ENCODE measurements at regions not wholly inside any gene's neighbourhood (a gene's known extent, or its start where the extent isn't known, plus 50 kb on each side); places are given as distances from the start of the nearest gene placed in this dataset.

DNA sequence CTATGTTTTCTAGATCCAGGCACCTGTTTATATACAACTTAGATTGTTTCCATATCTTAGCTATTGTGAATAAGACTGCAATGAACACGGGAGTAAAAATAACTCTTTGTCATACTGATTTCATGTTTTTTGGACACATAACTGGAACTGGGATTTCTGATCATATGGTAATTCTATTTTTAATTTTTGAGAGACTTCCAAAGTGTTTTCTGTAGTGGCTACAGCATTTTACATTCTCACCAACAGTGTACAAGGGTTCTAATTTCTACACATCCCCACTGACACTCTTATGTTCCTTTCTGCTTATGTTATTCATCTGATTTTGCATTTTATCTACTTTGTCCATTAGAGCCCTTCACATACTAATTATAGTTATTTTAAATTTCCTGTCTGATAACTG lies 1152.9 kb downstream of the SLITRK1 start:
- Histone ChIP-seq H3K27ac (no peak overlapping the region), H3K4me1 (no peaks in the 10 kb centered on the region), H3K9me3 (no peaks in the 10 kb centered on the region), H3K27me3 (no peaks in the 10 kb centered on the region), H3K36me3 (no peaks in the 10 kb centered on the region), H3K4me3 (no peak overlapping the region)
- DNase-seq (no peak), ATAC-seq (ENCODE audit: low FRiP score in 2 of 2) (no peak)
- 75 to 83% methylated on average over 1 of the region's 1 CpG for WGBS, 2 donors
- no peak for TF ChIP-seq POLR2A (IDR thresholded peaks at IDR 0.05)
- TF ChIP-seq, protein P1, sequence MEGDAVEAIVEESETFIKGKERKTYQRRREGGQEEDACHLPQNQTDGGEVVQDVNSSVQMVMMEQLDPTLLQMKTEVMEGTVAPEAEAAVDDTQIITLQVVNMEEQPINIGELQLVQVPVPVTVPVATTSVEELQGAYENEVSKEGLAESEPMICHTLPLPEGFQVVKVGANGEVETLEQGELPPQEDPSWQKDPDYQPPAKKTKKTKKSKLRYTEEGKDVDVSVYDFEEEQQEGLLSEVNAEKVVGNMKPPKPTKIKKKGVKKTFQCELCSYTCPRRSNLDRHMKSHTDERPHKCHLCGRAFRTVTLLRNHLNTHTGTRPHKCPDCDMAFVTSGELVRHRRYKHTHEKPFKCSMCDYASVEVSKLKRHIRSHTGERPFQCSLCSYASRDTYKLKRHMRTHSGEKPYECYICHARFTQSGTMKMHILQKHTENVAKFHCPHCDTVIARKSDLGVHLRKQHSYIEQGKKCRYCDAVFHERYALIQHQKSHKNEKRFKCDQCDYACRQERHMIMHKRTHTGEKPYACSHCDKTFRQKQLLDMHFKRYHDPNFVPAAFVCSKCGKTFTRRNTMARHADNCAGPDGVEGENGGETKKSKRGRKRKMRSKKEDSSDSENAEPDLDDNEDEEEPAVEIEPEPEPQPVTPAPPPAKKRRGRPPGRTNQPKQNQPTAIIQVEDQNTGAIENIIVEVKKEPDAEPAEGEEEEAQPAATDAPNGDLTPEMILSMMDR (IDR thresholded peaks at IDR 0.05): no peak
- TF ChIP-seq POLR2AphosphoS5 (IDR thresholded peaks at IDR 0.05): no peak
- no peak for TF ChIP-seq EP300 (IDR thresholded peaks at IDR 0.05)

DNA sequence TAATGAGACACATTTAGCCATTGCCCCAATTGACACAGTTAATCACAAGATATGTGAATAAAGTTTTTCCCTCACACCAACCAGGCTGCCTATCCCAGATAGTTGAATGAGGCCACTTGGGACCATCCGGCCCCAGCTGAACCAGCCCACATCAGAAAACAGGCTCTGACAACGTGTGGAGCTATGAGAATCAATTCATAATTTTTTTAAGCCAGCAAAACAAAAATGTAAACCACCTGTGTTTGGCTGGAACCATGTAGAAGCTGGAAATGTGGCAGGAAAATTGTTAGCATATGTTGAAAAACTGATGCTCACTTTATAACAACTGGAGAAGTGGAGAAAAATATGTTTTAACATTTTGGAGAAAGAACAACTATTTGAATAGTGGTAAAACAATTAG lies 1161.3 kb downstream of the SLITRK1 start:
- Histone ChIP-seq H3K27me3 (no peaks in the 10 kb centered on the region), H3K4me3 (no peak overlapping the region), H3K9me3 (no peaks in the 10 kb centered on the region), H3K36me3 (no peaks in the 10 kb centered on the region), H3K27ac (no peak overlapping the region), H3K4me1 (no peaks in the 10 kb centered on the region)
- no peak for ATAC-seq (ENCODE audit: low FRiP score in 2 of 2)
- TF ChIP-seq POLR2AphosphoS5 (IDR thresholded peaks at IDR 0.05) (no peak), POLR2A (IDR thresholded peaks at IDR 0.05) (no peak)
- TF ChIP-seq, protein P1 (IDR thresholded peaks at IDR 0.05): no peak
- no peak for DNase-seq
- WGBS, 2 donors: 47 to 54% methylated on average over 2 of the region's 2 CpGs

DNA sequence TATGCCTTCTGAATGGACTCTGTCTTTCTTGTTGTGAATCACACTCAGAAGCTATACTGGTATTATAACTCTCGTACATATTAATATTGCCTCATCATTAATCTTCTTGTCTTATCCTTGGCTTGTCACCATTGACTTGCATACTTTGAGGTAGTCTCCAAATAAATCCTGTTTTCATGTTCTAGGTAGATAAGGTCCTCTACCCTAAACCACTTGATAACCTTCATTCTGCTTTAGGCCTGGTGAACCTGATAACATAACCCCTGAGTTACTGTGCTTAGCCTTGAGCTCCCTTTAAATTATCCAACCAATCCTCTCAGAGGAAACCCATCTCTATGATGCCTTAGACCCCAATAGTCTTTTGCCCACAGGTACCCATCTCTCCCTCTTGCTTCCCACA lies 1162.3 kb downstream of the SLITRK1 start:
- no peak for DNase-seq
- H3K4me3 ChIP-seq: no peak overlapping the region
- ATAC-seq (ENCODE audit: low FRiP score in 2 of 2): no peak

DNA sequence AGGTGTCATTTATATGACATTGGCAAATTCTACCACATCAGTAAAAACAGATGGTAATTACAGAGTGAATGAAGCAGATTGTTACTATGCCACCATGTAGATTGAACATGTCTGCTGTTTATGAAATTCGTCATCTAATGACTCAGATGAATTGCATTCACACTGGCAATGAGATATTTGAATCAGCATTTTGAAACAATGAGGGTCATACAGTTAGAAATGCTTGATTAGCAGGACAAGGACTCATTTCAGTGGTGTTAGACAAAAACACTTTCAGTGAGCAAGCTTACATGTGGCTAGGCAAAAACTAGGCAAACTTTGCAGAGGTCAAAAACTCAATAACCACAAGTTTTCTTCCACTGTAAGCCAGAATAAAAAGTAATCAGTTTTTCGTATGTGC lies 1165.0 kb downstream of the SLITRK1 start:
- WGBS, 2 donors: 69 to 75% methylated on average over 2 of the region's 2 CpGs
- no peak for ATAC-seq (ENCODE audit: low FRiP score in 2 of 2)
- no peaks in the 10 kb centered on the region for H3K4me1 ChIP-seq
- no peak overlapping the region for H3K27ac ChIP-seq
- no peaks in the 10 kb centered on the region for H3K9me3 ChIP-seq
- H3K27me3 ChIP-seq: no peaks in the 10 kb centered on the region
- DNase-seq: no peak
- TF ChIP-seq EP300 (IDR thresholded peaks at IDR 0.05): no peak
- no peak for TF ChIP-seq POLR2A (IDR thresholded peaks at IDR 0.05)
- no peak for TF ChIP-seq POLR2AphosphoS5 (IDR thresholded peaks at IDR 0.05)
- TF ChIP-seq, protein P1 (IDR thresholded peaks at IDR 0.05): no peak
- no peaks in the 10 kb centered on the region for H3K36me3 ChIP-seq
- H3K4me3 ChIP-seq: no peak overlapping the region

More for the DNA sequence above, 1162.3 kb downstream of the SLITRK1 start:
- H3K36me3 ChIP-seq: no peaks in the 10 kb centered on the region
- H3K27me3 ChIP-seq: no peaks in the 10 kb centered on the region
- no peaks in the 10 kb centered on the region for H3K9me3 ChIP-seq
- TF ChIP-seq, protein P1 (IDR thresholded peaks at IDR 0.05): no peak
- TF ChIP-seq EP300 (IDR thresholded peaks at IDR 0.05) (no peak), POLR2AphosphoS5 (IDR thresholded peaks at IDR 0.05) (no peak), POLR2A (IDR thresholded peaks at IDR 0.05) (no peak)
- H3K4me1 ChIP-seq: no peaks in the 10 kb centered on the region
- H3K27ac ChIP-seq: no peak overlapping the region
- WGBS, 2 donors: 79 to 92% methylated on average over 1 of the region's 1 CpG

DNA sequence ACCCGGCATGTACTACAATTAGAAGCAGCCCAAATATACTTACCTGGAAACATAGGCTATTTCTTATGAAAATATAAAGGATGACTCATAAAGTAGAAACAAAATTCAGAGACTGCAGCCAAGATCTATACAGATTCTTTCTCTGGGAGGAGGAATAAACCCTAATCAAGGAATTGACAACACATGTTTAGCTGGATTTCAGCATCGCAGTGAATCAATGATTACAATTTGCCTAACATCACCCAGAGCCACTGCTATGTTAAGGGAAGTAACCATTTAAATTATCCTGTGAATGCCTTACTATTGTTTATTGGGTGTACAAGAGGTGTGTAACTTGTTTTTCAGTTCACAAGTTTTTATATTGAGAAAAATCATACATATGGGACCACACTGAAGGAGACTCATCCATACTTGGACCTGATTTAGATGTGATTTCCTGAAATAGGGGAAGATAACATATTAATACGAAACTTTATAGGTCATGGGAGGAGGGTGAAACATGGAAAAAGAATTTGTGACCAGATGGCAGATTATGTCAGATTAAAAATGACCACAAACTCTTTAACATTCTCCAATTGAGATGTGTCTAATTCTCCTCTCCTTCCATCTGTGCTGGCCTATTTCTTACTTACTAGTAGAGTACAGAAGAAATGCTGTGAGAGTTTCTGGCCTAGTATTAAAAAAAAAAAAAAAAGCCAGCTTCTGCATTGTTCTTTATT lies 1168.4 kb downstream of the SLITRK1 start:
- Histone ChIP-seq H3K27me3 (no peaks in the 10 kb centered on the region), H3K9me3 (no peaks in the 10 kb centered on the region), H3K27ac (no peak overlapping the region), H3K4me3 (no peak overlapping the region), H3K36me3 (no peaks in the 10 kb centered on the region), H3K4me1 (no peaks in the 10 kb centered on the region)
- no peak for DNase-seq
- 82% methylated on average over 3 of the region's 3 CpGs for WGBS, 2 donors
- ATAC-seq (ENCODE audit: low FRiP score in 2 of 2): no peak
- TF ChIP-seq POLR2AphosphoS5 (IDR thresholded peaks at IDR 0.05) (no peak), POLR2A (IDR thresholded peaks at IDR 0.05) (no peak), EP300 (IDR thresholded peaks at IDR 0.05) (no peak)
- TF ChIP-seq, protein P1 (IDR thresholded peaks at IDR 0.05): no peak

All from upper lobe of left lung (tissue), 6 donors.